ENCODE measurements at regions not wholly inside any gene's neighbourhood (a gene's known extent, or its start where the extent isn't known, plus 50 kb on each side); places are given as distances from the start of the nearest gene placed in this dataset.

GRCh38 chr21:22253761-22254160, 1255.6 kb downstream of the NCAM2 start:
- Mint-ChIP-seq H3K27ac (no peak overlapping the region), H3K27me3 (no peaks in the 10 kb centered on the region), H3K4me3 (no peak overlapping the region), H3K9me3 (peaks cover 0 to 15% (median 5%) of the 10 kb centered on the region in 3 donors), H3K4me1 (no peaks in the 10 kb centered on the region), H3K36me3 (no peaks in the 10 kb centered on the region)
- ATAC-seq (replicated peaks in 1 of 4), result no peak
- no peak for DNase-seq
- no peak overlapping the region for H3K27ac ChIP-seq (ENCODE audit: low read length)
- CTCF ChIA-PET, result no interaction called here
- H3K36me3 ChIP-seq (ENCODE audit: control insufficient read depth in 2 of 2, extremely low read depth in 1 of 2, insufficient read depth in 1 of 2, low read length in 1 of 2), result no peaks in the 10 kb centered on the region
- WGBS (ENCODE audit: insufficient coverage), result no CpG with 5 or more reads among the region's 2 CpGs
- POLR2A ChIA-PET, result no interaction called here
- no peak overlapping the region for H3K4me3 ChIP-seq (ENCODE audit: control insufficient read depth in 1 of 2, extremely low read depth in 1 of 2, low read length in 1 of 2)
- H3K9me3 ChIP-seq, result no peaks in the 10 kb centered on the region
- H3K27me3 ChIP-seq (replicated peaks in 1 of 2; ENCODE audit: control insufficient read depth in 2 of 2, extremely low read depth in 1 of 2, insufficient read depth in 2 of 2, low read length in 1 of 2), result no peaks in the 10 kb centered on the region
- no peaks in the 10 kb centered on the region for H3K4me1 ChIP-seq (ENCODE audit: control insufficient read depth in 1 of 2, extremely low read depth in 1 of 2, insufficient read depth in 2 of 2, low read length in 2 of 2)

- no peak overlapping the region for H3K27ac ChIP-seq (ENCODE audit: low read length)
- no peaks in the 10 kb centered on the region for H3K27me3 ChIP-seq (replicated peaks in 1 of 2; ENCODE audit: control insufficient read depth in 2 of 2, extremely low read depth in 1 of 2, insufficient read depth in 2 of 2, low read length in 1 of 2)
- Mint-ChIP-seq H3K4me3 (no peak overlapping the region), H3K9me3 (peaks cover 0 to 7% (median 4%) of the 10 kb centered on the region in 3 donors), H3K4me1 (peaks cover 0 to 2% (median 0%) of the 10 kb centered on the region in 3 donors), H3K27ac (no peak overlapping the region), H3K27me3 (no peaks in the 10 kb centered on the region), H3K36me3 (no peaks in the 10 kb centered on the region)
- no peaks in the 10 kb centered on the region for H3K36me3 ChIP-seq (ENCODE audit: control insufficient read depth in 2 of 2, extremely low read depth in 1 of 2, insufficient read depth in 1 of 2, low read length in 1 of 2)
- H3K4me1 ChIP-seq (ENCODE audit: control insufficient read depth in 1 of 2, extremely low read depth in 1 of 2, insufficient read depth in 2 of 2, low read length in 2 of 2), result peaks cover 0 to 2% of the 10 kb centered on the region in 2 experiments
- H3K4me3 ChIP-seq (ENCODE audit: control insufficient read depth in 1 of 2, extremely low read depth in 1 of 2, low read length in 1 of 2), result no peak overlapping the region
- H3K9me3 ChIP-seq, result no peaks in the 10 kb centered on the region
- ChIA-PET POLR2A (no interaction called here), CTCF (no interaction called here)
- no peak for DNase-seq
- WGBS (ENCODE audit: insufficient coverage), result no CpG with 5 or more reads among the region's 1 CpG
- ATAC-seq (replicated peaks in 1 of 4), result no peak
These were observed 1260.6 kb downstream of the NCAM2 start for GRCh38 chr21:22258821-22259220.

- H3K4me1 Mint-ChIP-seq, result peaks cover 0 to 3% (median 0%) of the 10 kb centered on the region in 3 donors
- H3K36me3 ChIP-seq (ENCODE audit: control insufficient read depth in 2 of 2, extremely low read depth in 1 of 2, insufficient read depth in 1 of 2, low read length in 1 of 2), result no peaks in the 10 kb centered on the region
- H3K27ac ChIP-seq (ENCODE audit: low read length), result no peak overlapping the region
- no peaks in the 10 kb centered on the region for H3K36me3 Mint-ChIP-seq
- POLR2A ChIA-PET, result no interaction called here
- no peaks in the 10 kb centered on the region for H3K27me3 Mint-ChIP-seq
- no peaks in the 10 kb centered on the region for H3K9me3 ChIP-seq
- WGBS (ENCODE audit: insufficient coverage), result no CpG with 5 or more reads among the region's 2 CpGs
- H3K27me3 ChIP-seq (replicated peaks in 1 of 2; ENCODE audit: control insufficient read depth in 2 of 2, extremely low read depth in 1 of 2, insufficient read depth in 2 of 2, low read length in 1 of 2), result no peaks in the 10 kb centered on the region
- no peak overlapping the region for H3K4me3 Mint-ChIP-seq
- peaks cover 0 to 4% (median 0%) of the 10 kb centered on the region in 3 donors for H3K9me3 Mint-ChIP-seq
- ATAC-seq (replicated peaks in 1 of 4), result no peak
- H3K4me3 ChIP-seq (ENCODE audit: control insufficient read depth in 1 of 2, extremely low read depth in 1 of 2, low read length in 1 of 2), result no peak overlapping the region
- H3K4me1 ChIP-seq (ENCODE audit: control insufficient read depth in 1 of 2, extremely low read depth in 1 of 2, insufficient read depth in 2 of 2, low read length in 2 of 2), result peaks cover 0 to 2% of the 10 kb centered on the region in 2 experiments
- CTCF ChIA-PET, result no interaction called here
- no peak overlapping the region for H3K27ac Mint-ChIP-seq
- no peak for DNase-seq
These were observed 1262.1 kb downstream of the NCAM2 start for GRCh38 chr21:22260274-22260673.

GRCh38 chr21:22263890-22264289, 1265.7 kb downstream of the NCAM2 start:
- H3K4me1 Mint-ChIP-seq, result peaks cover 0 to 3% (median 0%) of the 10 kb centered on the region in 3 donors

GRCh38 chr21:22277341-22277740, 1279.1 kb downstream of the NCAM2 start:
- Mint-ChIP-seq H3K9me3 (peaks cover 2 to 17% (median 4%) of the 10 kb centered on the region in 3 donors), H3K27me3 (no peaks in the 10 kb centered on the region), H3K4me3 (no peak overlapping the region), H3K4me1 (no peaks in the 10 kb centered on the region), H3K27ac (no peak overlapping the region), H3K36me3 (no peaks in the 10 kb centered on the region)
- no peak overlapping the region for H3K27ac ChIP-seq (ENCODE audit: low read length)
- ATAC-seq (replicated peaks in 1 of 4) (no peak), DNase-seq (no peak)
- no peaks in the 10 kb centered on the region for H3K27me3 ChIP-seq (replicated peaks in 1 of 2; ENCODE audit: control insufficient read depth in 2 of 2, extremely low read depth in 1 of 2, insufficient read depth in 2 of 2, low read length in 1 of 2)
- ChIA-PET POLR2A (no interaction called here), CTCF (no interaction called here)
- no peaks in the 10 kb centered on the region for H3K36me3 ChIP-seq (ENCODE audit: control insufficient read depth in 2 of 2, extremely low read depth in 1 of 2, insufficient read depth in 1 of 2, low read length in 1 of 2)
- H3K4me1 ChIP-seq (ENCODE audit: control insufficient read depth in 1 of 2, extremely low read depth in 1 of 2, insufficient read depth in 2 of 2, low read length in 2 of 2), result no peaks in the 10 kb centered on the region
- no peak overlapping the region for H3K4me3 ChIP-seq (ENCODE audit: control insufficient read depth in 1 of 2, extremely low read depth in 1 of 2, low read length in 1 of 2)
- H3K9me3 ChIP-seq, result no peaks in the 10 kb centered on the region
- no CpG with 5 or more reads among the region's 2 CpGs for WGBS (ENCODE audit: insufficient coverage)

More at GRCh38 chr21:22263890-22264289, 1265.7 kb downstream of the NCAM2 start:
- Histone ChIP-seq H3K27me3 (replicated peaks in 1 of 2; ENCODE audit: control insufficient read depth in 2 of 2, extremely low read depth in 1 of 2, insufficient read depth in 2 of 2, low read length in 1 of 2) (no peaks in the 10 kb centered on the region), H3K36me3 (ENCODE audit: control insufficient read depth in 2 of 2, extremely low read depth in 1 of 2, insufficient read depth in 1 of 2, low read length in 1 of 2) (no peaks in the 10 kb centered on the region), H3K27ac (ENCODE audit: low read length) (no peak overlapping the region), H3K4me1 (ENCODE audit: control insufficient read depth in 1 of 2, extremely low read depth in 1 of 2, insufficient read depth in 2 of 2, low read length in 2 of 2) (peaks cover 0 to 2% of the 10 kb centered on the region in 2 experiments), H3K9me3 (no peaks in the 10 kb centered on the region), H3K4me3 (ENCODE audit: control insufficient read depth in 1 of 2, extremely low read depth in 1 of 2, low read length in 1 of 2) (no peak overlapping the region)
- peaks cover 0 to 11% (median 10%) of the 10 kb centered on the region in 3 donors for H3K9me3 Mint-ChIP-seq
- ChIA-PET POLR2A (no interaction called here), CTCF (no interaction called here)
- no peak overlapping the region for H3K4me3 Mint-ChIP-seq
- no CpG with 5 or more reads among the region's 8 CpGs for WGBS (ENCODE audit: insufficient coverage)
- DNase-seq, result no peak
- no peaks in the 10 kb centered on the region for H3K36me3 Mint-ChIP-seq
- no peak for ATAC-seq (replicated peaks in 1 of 4)
- no peak overlapping the region for H3K27ac Mint-ChIP-seq
- no peaks in the 10 kb centered on the region for H3K27me3 Mint-ChIP-seq

- POLR2A ChIA-PET, result no interaction called here
- no peak overlapping the region for H3K27ac ChIP-seq (ENCODE audit: low read length)
- CTCF ChIA-PET, result no interaction called here
- H3K9me3 ChIP-seq, result no peaks in the 10 kb centered on the region
- DNase-seq (no peak), ATAC-seq (replicated peaks in 1 of 4) (no peak)
- H3K27me3 ChIP-seq (replicated peaks in 1 of 2; ENCODE audit: control insufficient read depth in 2 of 2, extremely low read depth in 1 of 2, insufficient read depth in 2 of 2, low read length in 1 of 2), result no peaks in the 10 kb centered on the region
- Mint-ChIP-seq H3K36me3 (no peaks in the 10 kb centered on the region), H3K27me3 (no peaks in the 10 kb centered on the region), H3K27ac (no peak overlapping the region), H3K4me3 (no peak overlapping the region), H3K9me3 (peaks cover 2 to 20% (median 4%) of the 10 kb centered on the region in 3 donors), H3K4me1 (no peaks in the 10 kb centered on the region)
- WGBS (ENCODE audit: insufficient coverage), result no CpG with 5 or more reads among the region's 2 CpGs
- H3K36me3 ChIP-seq (ENCODE audit: control insufficient read depth in 2 of 2, extremely low read depth in 1 of 2, insufficient read depth in 1 of 2, low read length in 1 of 2), result no peaks in the 10 kb centered on the region
- no peaks in the 10 kb centered on the region for H3K4me1 ChIP-seq (ENCODE audit: control insufficient read depth in 1 of 2, extremely low read depth in 1 of 2, insufficient read depth in 2 of 2, low read length in 2 of 2)
- no peak overlapping the region for H3K4me3 ChIP-seq (ENCODE audit: control insufficient read depth in 1 of 2, extremely low read depth in 1 of 2, low read length in 1 of 2)
These were observed 1280.2 kb downstream of the NCAM2 start for GRCh38 chr21:22278366-22278765.

GRCh38 chr21:22280851-22281250, 1282.6 kb downstream of the NCAM2 start:
- H3K27ac ChIP-seq (ENCODE audit: low read length), result no peak overlapping the region
- ChIA-PET POLR2A (no interaction called here), CTCF (no interaction called here)
- WGBS (ENCODE audit: insufficient coverage), result no CpG with 5 or more reads among the region's 2 CpGs
- Mint-ChIP-seq H3K27me3 (no peaks in the 10 kb centered on the region), H3K27ac (no peak overlapping the region), H3K36me3 (no peaks in the 10 kb centered on the region), H3K9me3 (peaks cover 0 to 12% (median 4%) of the 10 kb centered on the region in 3 donors), H3K4me3 (no peak overlapping the region), H3K4me1 (no peaks in the 10 kb centered on the region)
- H3K4me1 ChIP-seq (ENCODE audit: control insufficient read depth in 1 of 2, extremely low read depth in 1 of 2, insufficient read depth in 2 of 2, low read length in 2 of 2), result no peaks in the 10 kb centered on the region
- no peak for ATAC-seq (replicated peaks in 1 of 4)
- no peaks in the 10 kb centered on the region for H3K27me3 ChIP-seq (replicated peaks in 1 of 2; ENCODE audit: control insufficient read depth in 2 of 2, extremely low read depth in 1 of 2, insufficient read depth in 2 of 2, low read length in 1 of 2)
- no peaks in the 10 kb centered on the region for H3K9me3 ChIP-seq
- no peak overlapping the region for H3K4me3 ChIP-seq (ENCODE audit: control insufficient read depth in 1 of 2, extremely low read depth in 1 of 2, low read length in 1 of 2)
- DNase-seq, result no peak
- H3K36me3 ChIP-seq (ENCODE audit: control insufficient read depth in 2 of 2, extremely low read depth in 1 of 2, insufficient read depth in 1 of 2, low read length in 1 of 2), result no peaks in the 10 kb centered on the region

Data from T-cell (primary cell).